ENCODE measurements at regions not wholly inside any gene's neighbourhood (a gene's known extent, or its start where the extent isn't known, plus 50 kb on each side); places are given as distances from the start of the nearest gene placed in this dataset.

- H3K27me3 ChIP-seq (ENCODE audit: control insufficient read depth, insufficient read depth, low read length) = no peaks in the 10 kb centered on the region
- no peak overlapping the region for H3K4me2 ChIP-seq (ENCODE audit: low read length)
- H3K27ac ChIP-seq = no peak overlapping the region
- H3K9me3 ChIP-seq (ENCODE audit: control insufficient read depth, low read length) = no peaks in the 10 kb centered on the region
- no peak overlapping the region for H2AFZ ChIP-seq
- H3K4me3 ChIP-seq (ENCODE audit: low read depth, low read length) = no peak overlapping the region
- peaks cover 9% of the 10 kb centered on the region for H3K4me1 ChIP-seq
- no peak for TF ChIP-seq CTCF (IDR thresholded peaks at IDR 0.05)
- no peak overlapping the region for H3K9ac ChIP-seq
- no peaks in the 10 kb centered on the region for H3K36me3 ChIP-seq (ENCODE audit: control insufficient read depth, insufficient read depth, low read length)
- no peaks in the 10 kb centered on the region for H3K79me2 ChIP-seq
Observed at GRCh38 chr14:61140271-61140670, 140.9 kb downstream of the TMEM30B start.

- no peak for TF ChIP-seq CTCF (IDR thresholded peaks at IDR 0.05)
- Histone ChIP-seq H3K27ac (no peak overlapping the region), H3K9me3 (ENCODE audit: control insufficient read depth, low read length) (no peaks in the 10 kb centered on the region), H3K79me2 (no peaks in the 10 kb centered on the region), H3K4me1 (peaks cover 5% of the 10 kb centered on the region), H3K27me3 (ENCODE audit: control insufficient read depth, insufficient read depth, low read length) (no peaks in the 10 kb centered on the region), H3K4me2 (ENCODE audit: low read length) (no peak overlapping the region), H3K9ac (no peak overlapping the region), H2AFZ (no peak overlapping the region), H3K36me3 (ENCODE audit: control insufficient read depth, insufficient read depth, low read length) (no peaks in the 10 kb centered on the region), H3K4me3 (ENCODE audit: low read depth, low read length) (no peak overlapping the region)
Observed at GRCh38 chr14:61139006-61139599, 142.0 kb downstream of the TMEM30B start.

- H3K9me3 ChIP-seq (ENCODE audit: control insufficient read depth, low read length) = no peaks in the 10 kb centered on the region
- H3K9ac ChIP-seq = no peak overlapping the region
- no peaks in the 10 kb centered on the region for H3K27me3 ChIP-seq (ENCODE audit: control insufficient read depth, insufficient read depth, low read length)
- no peaks in the 10 kb centered on the region for H3K36me3 ChIP-seq (ENCODE audit: control insufficient read depth, insufficient read depth, low read length)
- no peaks in the 10 kb centered on the region for H3K4me1 ChIP-seq
- no peak overlapping the region for H3K27ac ChIP-seq
- H3K4me2 ChIP-seq (ENCODE audit: low read length) = no peak overlapping the region
- H2AFZ ChIP-seq = no peak overlapping the region
- no peak for TF ChIP-seq CTCF (IDR thresholded peaks at IDR 0.05)
- H3K79me2 ChIP-seq = no peaks in the 10 kb centered on the region
- H3K4me3 ChIP-seq (ENCODE audit: low read depth, low read length) = no peak overlapping the region
Observed at GRCh38 chr14:61132894-61133293, 148.2 kb downstream of the TMEM30B start.

- Histone ChIP-seq H2AFZ (no peak overlapping the region), H3K9me3 (ENCODE audit: control insufficient read depth, low read length) (no peaks in the 10 kb centered on the region), H3K4me1 (peaks cover under 1% of the 10 kb centered on the region), H3K4me2 (ENCODE audit: low read length) (no peak overlapping the region), H3K27ac (no peak overlapping the region), H3K79me2 (no peaks in the 10 kb centered on the region), H3K9ac (no peak overlapping the region), H3K27me3 (ENCODE audit: control insufficient read depth, insufficient read depth, low read length) (no peaks in the 10 kb centered on the region), H3K36me3 (ENCODE audit: control insufficient read depth, insufficient read depth, low read length) (no peaks in the 10 kb centered on the region), H3K4me3 (ENCODE audit: low read depth, low read length) (no peak overlapping the region)
- TF ChIP-seq CTCF (IDR thresholded peaks at IDR 0.05) = no peak
Observed at GRCh38 chr14:61132336-61132735, 148.8 kb downstream of the TMEM30B start.

GRCh38 chr14:61130512-61131260 is 149.6 kb downstream of the SLC38A6 start:
- no peaks in the 10 kb centered on the region for H3K36me3 ChIP-seq (ENCODE audit: control insufficient read depth, insufficient read depth, low read length)
- H3K27me3 ChIP-seq (ENCODE audit: control insufficient read depth, insufficient read depth, low read length) = no peaks in the 10 kb centered on the region
- no peak for TF ChIP-seq CTCF (IDR thresholded peaks at IDR 0.05)
- H3K79me2 ChIP-seq = no peaks in the 10 kb centered on the region
- H3K9ac ChIP-seq = no peak overlapping the region
- peaks cover 17% of the 10 kb centered on the region for H3K4me1 ChIP-seq
- H3K9me3 ChIP-seq (ENCODE audit: control insufficient read depth, low read length) = no peaks in the 10 kb centered on the region
- H3K27ac ChIP-seq = no peak overlapping the region
- no peak overlapping the region for H2AFZ ChIP-seq
- no peak overlapping the region for H3K4me2 ChIP-seq (ENCODE audit: low read length)
- H3K4me3 ChIP-seq (ENCODE audit: low read depth, low read length) = no peak overlapping the region
